ENCODE measurements at regions not wholly inside any gene's neighbourhood (a gene's known extent, or its start where the extent isn't known, plus 50 kb on each side); places are given as distances from the start of the nearest gene placed in this dataset.

DNA sequence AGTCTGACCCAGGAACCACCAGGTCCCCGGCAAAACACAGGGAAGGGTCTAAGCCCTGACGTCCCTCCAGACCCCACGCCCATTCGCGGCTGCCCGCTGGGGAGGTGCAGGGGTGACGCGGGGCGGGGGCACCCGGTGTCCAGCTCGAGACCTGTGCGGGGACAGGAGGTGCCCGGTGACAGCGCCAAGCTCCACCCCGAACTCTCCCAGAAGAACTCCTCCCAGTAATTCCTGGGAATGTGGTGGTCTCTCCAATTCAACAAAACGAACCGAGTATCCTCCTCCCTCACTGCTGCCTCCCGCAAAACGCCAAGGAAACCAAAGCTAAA lies 164.1 kb upstream of the PDE10A start:
- Histone ChIP-seq H3K4me1 (ENCODE audit: insufficient read depth) (no peaks in the 10 kb centered on the region), H3F3A (replicated peaks; ENCODE audit: low read depth) (no peaks in the 10 kb centered on the region), H3K9me2 (ENCODE audit: insufficient read depth) (no peaks in the 10 kb centered on the region), H4K20me1 (replicated peaks; ENCODE audit: insufficient read depth) (no peaks in the 10 kb centered on the region), H3K4me2 (no peak overlapping the region), H3K36me3 (ENCODE audit: insufficient read depth) (no peaks in the 10 kb centered on the region), H2AFZ (no peak overlapping the region), H3K27me3 (ENCODE audit: insufficient read depth) (no peaks in the 10 kb centered on the region), H3K79me2 (replicated peaks; ENCODE audit: insufficient read depth) (no peaks in the 10 kb centered on the region), H3K27ac (ENCODE audit: low read depth) (no peak overlapping the region), H3K4me3 (no peak overlapping the region)
- no peak overlapping the region for H3K27ac Mint-ChIP-seq
- no peak for TF ChIP-seq EZH2phosphoT487 (IDR thresholded peaks at IDR 0.05; ENCODE audit: unreplicated experiment)
- no peak for TF ChIP-seq ZNF331 (CRISPR knock-in tag; IDR thresholded peaks at IDR 0.05; ENCODE audit: low read depth)
- no peak for TF ChIP-seq NANOG (IDR thresholded peaks at IDR 0.05; ENCODE audit: borderline replicate concordance)
- TF ChIP-seq, protein P1, sequence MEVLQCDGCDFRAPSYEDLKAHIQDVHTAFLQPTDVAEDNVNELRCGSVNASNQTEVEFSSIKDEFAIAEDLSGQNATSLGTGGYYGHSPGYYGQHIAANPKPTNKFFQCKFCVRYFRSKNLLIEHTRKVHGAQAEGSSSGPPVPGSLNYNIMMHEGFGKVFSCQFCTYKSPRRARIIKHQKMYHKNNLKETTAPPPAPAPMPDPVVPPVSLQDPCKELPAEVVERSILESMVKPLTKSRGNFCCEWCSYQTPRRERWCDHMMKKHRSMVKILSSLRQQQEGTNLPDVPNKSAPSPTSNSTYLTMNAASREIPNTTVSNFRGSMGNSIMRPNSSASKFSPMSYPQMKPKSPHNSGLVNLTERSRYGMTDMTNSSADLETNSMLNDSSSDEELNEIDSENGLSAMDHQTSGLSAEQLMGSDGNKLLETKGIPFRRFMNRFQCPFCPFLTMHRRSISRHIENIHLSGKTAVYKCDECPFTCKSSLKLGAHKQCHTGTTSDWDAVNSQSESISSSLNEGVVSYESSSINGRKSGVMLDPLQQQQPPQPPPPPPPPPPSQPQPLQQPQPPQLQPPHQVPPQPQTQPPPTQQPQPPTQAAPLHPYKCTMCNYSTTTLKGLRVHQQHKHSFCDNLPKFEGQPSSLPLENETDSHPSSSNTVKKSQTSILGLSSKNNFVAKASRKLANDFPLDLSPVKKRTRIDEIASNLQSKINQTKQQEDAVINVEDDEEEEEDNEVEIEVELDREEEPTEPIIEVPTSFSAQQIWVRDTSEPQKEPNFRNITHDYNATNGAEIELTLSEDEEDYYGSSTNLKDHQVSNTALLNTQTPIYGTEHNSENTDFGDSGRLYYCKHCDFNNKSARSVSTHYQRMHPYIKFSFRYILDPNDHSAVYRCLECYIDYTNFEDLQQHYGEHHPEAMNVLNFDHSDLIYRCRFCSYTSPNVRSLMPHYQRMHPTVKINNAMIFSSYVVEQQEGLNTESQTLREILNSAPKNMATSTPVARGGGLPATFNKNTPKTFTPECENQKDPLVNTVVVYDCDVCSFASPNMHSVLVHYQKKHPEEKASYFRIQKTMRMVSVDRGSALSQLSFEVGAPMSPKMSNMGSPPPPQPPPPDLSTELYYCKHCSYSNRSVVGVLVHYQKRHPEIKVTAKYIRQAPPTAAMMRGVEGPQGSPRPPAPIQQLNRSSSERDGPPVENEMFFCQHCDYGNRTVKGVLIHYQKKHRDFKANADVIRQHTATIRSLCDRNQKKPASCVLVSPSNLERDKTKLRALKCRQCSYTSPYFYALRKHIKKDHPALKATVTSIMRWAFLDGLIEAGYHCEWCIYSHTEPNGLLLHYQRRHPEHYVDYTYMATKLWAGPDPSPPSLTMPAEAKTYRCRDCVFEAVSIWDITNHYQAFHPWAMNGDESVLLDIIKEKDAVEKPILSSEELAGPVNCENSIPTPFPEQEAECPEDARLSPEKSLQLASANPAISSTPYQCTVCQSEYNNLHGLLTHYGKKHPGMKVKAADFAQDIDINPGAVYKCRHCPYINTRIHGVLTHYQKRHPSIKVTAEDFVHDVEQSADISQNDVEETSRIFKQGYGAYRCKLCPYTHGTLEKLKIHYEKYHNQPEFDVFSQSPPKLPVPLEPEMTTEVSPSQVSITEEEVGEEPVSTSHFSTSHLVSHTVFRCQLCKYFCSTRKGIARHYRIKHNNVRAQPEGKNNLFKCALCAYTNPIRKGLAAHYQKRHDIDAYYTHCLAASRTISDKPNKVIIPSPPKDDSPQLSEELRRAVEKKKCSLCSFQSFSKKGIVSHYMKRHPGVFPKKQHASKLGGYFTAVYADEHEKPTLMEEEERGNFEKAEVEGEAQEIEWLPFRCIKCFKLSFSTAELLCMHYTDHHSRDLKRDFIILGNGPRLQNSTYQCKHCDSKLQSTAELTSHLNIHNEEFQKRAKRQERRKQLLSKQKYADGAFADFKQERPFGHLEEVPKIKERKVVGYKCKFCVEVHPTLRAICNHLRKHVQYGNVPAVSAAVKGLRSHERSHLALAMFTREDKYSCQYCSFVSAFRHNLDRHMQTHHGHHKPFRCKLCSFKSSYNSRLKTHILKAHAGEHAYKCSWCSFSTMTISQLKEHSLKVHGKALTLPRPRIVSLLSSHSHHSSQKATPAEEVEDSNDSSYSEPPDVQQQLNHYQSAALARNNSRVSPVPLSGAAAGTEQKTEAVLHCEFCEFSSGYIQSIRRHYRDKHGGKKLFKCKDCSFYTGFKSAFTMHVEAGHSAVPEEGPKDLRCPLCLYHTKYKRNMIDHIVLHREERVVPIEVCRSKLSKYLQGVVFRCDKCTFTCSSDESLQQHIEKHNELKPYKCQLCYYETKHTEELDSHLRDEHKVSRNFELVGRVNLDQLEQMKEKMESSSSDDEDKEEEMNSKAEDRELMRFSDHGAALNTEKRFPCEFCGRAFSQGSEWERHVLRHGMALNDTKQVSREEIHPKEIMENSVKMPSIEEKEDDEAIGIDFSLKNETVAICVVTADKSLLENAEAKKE (CRISPR knock-in tag; IDR thresholded peaks at IDR 0.05) = no peak
- TF ChIP-seq EZH2 (IDR thresholded peaks at IDR 0.05; ENCODE audit: low read depth, unreplicated experiment) = no peak
- TF ChIP-seq, protein P2, sequence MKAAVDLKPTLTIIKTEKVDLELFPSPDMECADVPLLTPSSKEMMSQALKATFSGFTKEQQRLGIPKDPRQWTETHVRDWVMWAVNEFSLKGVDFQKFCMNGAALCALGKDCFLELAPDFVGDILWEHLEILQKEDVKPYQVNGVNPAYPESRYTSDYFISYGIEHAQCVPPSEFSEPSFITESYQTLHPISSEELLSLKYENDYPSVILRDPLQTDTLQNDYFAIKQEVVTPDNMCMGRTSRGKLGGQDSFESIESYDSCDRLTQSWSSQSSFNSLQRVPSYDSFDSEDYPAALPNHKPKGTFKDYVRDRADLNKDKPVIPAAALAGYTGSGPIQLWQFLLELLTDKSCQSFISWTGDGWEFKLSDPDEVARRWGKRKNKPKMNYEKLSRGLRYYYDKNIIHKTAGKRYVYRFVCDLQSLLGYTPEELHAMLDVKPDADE (IDR thresholded peaks at IDR 0.05) = no peak
- TF ChIP-seq ZNF114 (CRISPR knock-in tag; IDR thresholded peaks at IDR 0.05) = no peak
- TF ChIP-seq, protein P3, sequence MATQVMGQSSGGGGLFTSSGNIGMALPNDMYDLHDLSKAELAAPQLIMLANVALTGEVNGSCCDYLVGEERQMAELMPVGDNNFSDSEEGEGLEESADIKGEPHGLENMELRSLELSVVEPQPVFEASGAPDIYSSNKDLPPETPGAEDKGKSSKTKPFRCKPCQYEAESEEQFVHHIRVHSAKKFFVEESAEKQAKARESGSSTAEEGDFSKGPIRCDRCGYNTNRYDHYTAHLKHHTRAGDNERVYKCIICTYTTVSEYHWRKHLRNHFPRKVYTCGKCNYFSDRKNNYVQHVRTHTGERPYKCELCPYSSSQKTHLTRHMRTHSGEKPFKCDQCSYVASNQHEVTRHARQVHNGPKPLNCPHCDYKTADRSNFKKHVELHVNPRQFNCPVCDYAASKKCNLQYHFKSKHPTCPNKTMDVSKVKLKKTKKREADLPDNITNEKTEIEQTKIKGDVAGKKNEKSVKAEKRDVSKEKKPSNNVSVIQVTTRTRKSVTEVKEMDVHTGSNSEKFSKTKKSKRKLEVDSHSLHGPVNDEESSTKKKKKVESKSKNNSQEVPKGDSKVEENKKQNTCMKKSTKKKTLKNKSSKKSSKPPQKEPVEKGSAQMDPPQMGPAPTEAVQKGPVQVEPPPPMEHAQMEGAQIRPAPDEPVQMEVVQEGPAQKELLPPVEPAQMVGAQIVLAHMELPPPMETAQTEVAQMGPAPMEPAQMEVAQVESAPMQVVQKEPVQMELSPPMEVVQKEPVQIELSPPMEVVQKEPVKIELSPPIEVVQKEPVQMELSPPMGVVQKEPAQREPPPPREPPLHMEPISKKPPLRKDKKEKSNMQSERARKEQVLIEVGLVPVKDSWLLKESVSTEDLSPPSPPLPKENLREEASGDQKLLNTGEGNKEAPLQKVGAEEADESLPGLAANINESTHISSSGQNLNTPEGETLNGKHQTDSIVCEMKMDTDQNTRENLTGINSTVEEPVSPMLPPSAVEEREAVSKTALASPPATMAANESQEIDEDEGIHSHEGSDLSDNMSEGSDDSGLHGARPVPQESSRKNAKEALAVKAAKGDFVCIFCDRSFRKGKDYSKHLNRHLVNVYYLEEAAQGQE (IDR thresholded peaks at IDR 0.05; ENCODE audit: unreplicated experiment) = no peak
- no peak for TF ChIP-seq CREB1 (CRISPR knock-in tag; IDR thresholded peaks at IDR 0.05; ENCODE audit: low read depth)
- DNase-seq (ENCODE audit: low spot score) (no peak), ATAC-seq (no peak)
- H3K4me3 Mint-ChIP-seq = no peak overlapping the region
- H3K4me1 Mint-ChIP-seq = peaks cover 4% of the 10 kb centered on the region
- H3K27me3 Mint-ChIP-seq (ENCODE audit: insufficient read depth, low read depth, poor library complexity) = peaks cover 10% of the 10 kb centered on the region
- H3K9me3 Mint-ChIP-seq = no peaks in the 10 kb centered on the region; the same call in 2 of the 3 replicates
- no peaks in the 10 kb centered on the region for H3K36me3 Mint-ChIP-seq (ENCODE audit: low read depth)

Data from GM23338 (cell line).